ENCODE measurements at regions not wholly inside any gene's neighbourhood (a gene's known extent, or its start where the extent isn't known, plus 50 kb on each side); places are given as distances from the start of the nearest gene placed in this dataset.

GRCh38 chr5:56454219-56454862 lies 221.2 kb upstream of the ANKRD55 start:
- no peak for DNase-seq

DNA sequence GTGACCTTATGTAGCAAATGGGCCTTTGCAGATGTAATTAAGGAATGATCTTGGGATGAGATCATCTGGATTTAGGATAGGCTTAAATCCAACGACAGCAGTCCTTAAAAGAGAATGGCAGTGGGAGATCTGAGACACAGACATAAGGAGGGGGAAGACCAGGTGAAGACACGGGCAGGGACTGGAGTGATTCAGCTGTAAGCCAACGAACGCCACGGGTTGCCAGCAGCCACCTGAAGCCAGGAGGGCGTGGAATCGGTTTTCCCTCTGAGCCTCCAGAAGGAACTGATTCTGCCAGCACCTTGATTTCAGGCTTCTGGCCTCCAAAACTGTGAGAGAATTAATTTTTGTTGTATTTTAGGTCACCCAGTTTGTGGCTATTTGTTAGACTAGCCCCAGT lies 218.6 kb upstream of the ANKRD55 start:
- no peak for DNase-seq

- no peak for DNase-seq
Measured at GRCh38 chr5:56450766-56451165, 217.6 kb upstream of the ANKRD55 start.

- no peak for DNase-seq
Measured at GRCh38 chr5:56449071-56449640, 216.0 kb upstream of the ANKRD55 start.

GRCh38 chr5:56447656-56448055 lies 214.5 kb upstream of the ANKRD55 start:
- DNase-seq, result no peak

DNA sequence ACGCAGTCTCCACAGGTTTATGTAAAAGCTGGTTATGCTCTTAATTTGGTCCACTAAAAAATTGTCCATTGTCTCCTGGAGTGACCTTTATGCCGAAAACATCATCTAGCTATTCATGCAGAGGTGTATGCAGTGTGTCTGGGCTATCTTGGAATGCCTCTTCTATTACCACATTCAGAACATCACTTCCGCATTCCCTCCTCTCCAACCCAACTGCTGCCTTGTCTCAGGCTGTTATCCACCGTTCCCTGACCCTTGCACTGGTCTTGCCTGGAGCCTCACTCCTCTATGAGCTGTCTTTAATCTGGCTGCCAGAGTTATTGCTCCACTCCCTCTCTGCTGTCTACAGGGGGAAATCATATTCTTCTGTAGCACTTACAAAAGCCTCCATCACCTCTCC lies 214.1 kb upstream of the ANKRD55 start:
- no peak for DNase-seq

DNA sequence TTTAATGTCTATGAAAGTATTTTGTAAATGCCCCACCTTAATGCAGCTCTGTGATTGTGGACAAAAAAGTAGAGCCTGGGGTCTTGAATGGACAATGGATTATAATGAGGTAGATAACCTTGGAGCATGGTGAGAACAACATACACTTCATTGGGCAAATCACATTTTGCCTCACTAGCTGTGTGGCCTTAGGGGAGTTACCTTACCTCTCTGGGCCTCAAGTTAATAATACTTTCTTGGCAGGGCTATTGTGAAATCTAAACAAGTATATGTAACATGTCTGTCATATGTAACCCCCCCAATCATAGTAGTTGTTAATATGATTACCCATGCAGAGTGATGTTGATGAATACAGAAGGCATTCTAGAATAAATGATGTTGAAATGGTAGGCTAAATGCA lies 213.6 kb upstream of the ANKRD55 start:
- DNase-seq, result no peak

DNA sequence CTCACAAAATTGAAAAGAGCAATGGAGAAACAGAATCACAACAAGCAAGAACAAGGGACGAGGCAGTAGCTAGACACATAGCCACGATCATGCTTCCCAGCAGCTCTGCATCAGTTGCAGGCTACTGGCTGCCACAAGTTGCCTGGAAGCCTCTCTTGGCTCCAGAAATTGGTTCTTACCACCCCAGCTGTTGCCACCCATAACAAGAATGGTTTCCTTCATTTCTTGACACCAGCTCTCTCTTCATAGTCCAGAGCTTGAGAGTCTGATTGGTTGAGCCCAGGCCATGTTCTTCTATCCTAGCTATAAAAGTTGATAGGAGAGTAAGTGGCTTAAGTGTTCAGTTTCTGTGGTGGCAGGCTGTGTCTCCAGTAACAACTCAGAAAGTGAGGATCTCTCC lies 210.7 kb upstream of the ANKRD55 start:
- no peak for DNase-seq

GRCh38 chr5:56440871-56441740 lies 208.0 kb upstream of the ANKRD55 start:
- DNase-seq, result no peak

DNA sequence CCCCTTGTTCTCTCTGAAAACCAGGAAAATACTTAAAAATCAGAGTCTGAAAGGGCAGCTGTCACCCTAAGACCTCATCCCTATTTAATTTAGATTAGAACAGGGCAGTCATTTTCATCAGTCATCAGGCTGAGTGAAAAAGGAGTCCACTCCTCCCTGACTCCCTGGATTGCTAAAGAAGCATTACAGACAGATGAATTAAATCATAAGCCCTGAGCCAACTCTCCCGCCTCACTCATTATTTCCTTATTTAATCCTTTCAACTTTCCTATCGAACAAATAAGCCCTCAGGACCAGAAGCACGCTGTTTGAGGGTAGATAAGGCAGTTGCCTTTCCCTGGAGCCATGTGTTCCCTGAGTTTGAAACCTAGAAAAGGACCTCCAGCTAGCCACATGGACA lies 201.9 kb upstream of the ANKRD55 start:
- DNase-seq, result no peak

- no peak for DNase-seq
Measured at GRCh38 chr5:56433039-56433617, 200.0 kb upstream of the ANKRD55 start.

GRCh38 chr5:56432321-56432720 lies 199.2 kb upstream of the ANKRD55 start:
- no peak for DNase-seq

- DNase-seq, result no peak
Measured at GRCh38 chr5:56430422-56430821, 197.3 kb upstream of the ANKRD55 start.

GRCh38 chr5:56429110-56429561 lies 196.0 kb upstream of the ANKRD55 start:
- DNase-seq, result no peak

DNA sequence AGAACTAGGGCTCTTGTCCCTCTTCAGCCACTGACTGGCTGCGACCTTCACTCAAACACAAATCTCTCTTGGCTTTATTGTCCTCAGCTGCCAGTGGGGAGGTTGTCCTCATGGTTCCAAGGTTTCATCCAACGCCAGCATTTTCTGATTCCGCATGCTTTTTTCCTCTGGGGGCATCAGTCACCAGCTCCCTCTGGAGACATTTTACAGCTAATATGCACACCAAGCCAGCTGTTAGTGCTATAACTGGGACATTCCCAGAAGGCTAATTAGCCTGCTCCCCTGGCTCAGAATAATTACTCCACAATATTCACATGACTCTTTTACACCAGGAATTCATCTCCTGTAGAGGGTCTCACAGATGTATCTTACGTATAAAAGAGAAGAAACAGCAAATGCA lies 193.6 kb upstream of the ANKRD55 start:
- no peak for DNase-seq

GRCh38 chr5:56422076-56422762 lies 189.1 kb upstream of the ANKRD55 start:
- no peak for DNase-seq

DNA sequence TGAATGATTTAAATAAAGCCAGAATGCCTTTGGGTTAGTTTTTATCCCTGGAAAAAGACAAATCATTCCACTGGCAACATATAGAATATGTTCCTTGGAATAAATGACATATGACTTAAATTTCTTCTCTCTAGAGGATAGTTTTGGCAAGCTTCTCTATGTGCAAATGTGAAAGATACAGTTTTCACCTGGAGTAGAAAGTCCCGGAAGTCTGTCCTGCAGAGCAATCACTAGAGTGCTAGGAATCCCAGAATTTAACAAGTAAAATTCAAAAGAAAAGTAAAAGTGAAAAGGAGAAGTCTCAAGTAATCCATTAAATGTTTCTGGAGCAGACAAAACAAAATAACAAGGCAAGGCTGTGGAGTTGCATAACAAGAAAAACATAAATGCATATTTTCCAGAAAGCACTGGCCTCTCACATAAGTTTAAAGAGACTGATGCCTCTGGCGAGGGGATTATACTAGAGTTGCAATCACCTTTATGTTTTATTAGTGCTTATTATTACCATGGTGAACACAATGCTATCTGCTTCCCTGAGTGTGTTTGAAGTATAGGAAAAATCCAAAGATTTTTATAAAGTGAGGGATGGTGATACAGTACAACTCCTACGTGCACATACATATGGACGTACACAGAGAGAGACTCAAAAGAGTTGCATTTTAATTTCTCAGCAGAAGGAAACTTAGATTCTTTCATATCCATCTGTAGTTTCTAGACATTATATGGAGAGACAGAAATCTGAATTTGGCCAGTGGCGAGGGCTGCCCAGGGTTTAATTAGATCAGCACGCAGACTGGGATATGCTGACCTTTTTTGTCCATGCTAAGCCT lies 188.3 kb upstream of the ANKRD55 start:
- DNase-seq, result no peak

DNA sequence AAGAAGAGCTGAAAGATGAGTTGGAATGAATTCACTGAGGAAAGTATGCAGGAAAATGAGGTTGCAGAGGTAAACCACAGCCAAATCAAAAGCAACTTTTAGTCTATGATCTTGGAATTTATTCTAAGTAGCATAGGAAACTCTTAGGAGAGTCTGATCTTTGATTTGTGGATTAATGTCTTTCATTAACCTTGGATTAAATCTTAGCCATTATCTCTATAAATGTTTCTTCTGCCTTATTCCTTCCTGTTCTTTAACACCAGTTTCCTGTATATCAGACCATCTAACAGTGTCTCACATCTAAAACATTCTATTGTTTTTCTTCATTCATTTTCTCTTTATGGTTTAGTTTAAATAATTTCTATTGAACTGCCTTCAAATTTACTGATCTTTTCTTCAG lies 187.2 kb upstream of the ANKRD55 start:
- DNase-seq, result no peak

DNA sequence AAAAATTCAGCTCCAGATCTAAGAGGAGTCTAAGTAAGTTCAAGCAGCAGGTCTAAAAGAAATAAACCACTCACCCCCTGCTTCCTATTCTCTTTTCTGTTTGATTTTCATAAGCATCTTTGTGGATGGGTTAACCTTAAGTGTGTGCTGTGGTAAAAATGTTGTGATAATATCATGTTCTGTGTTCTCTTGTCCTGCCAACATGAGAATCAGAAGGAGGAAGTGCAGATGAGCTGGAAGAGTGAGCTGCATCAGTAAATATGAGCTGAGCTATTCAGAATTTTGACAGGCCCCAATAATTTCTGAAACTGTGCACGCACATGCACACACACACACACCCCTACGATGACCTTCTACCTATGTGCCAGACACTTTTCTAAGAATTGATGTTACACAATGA lies 186.5 kb upstream of the ANKRD55 start:
- DNase-seq, result no peak

GRCh38 chr5:56415356-56415765 lies 182.2 kb upstream of the ANKRD55 start:
- DNase-seq, result no peak

GRCh38 chr5:56414066-56414465 lies 180.9 kb upstream of the ANKRD55 start:
- no peak for DNase-seq

DNA sequence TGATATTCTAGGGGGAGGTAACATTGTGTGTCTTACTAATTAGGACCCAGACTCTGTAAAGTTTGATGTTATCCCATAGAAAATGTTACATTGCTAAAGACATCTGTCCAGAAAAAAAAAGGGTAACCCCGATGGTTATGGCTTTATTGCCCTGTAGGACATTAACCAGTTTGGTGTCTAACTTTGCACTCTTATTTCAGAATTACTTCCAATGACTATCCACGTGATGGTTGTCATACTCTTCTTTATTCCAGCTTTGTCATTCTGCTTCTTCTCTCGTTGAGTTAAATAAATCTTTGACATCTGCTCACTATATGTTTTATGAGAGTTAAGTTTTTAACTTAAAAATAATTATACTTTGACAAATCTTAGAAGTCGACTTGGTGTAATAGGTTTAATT lies 180.4 kb upstream of the ANKRD55 start:
- no peak for DNase-seq
